IMR-90 (cell line): ENCODE measurements at regions not wholly inside any gene's neighbourhood (a gene's known extent, or its start where the extent isn't known, plus 50 kb on each side); places are given as distances from the start of the nearest gene placed in this dataset.

ENCODE experiments used
- BHLHE40 ChIP-seq: fragments of 150-350 bp; IDR thresholded peaks from 2 replicates; pipeline ENCODE4 v1.6.1; 2016; ENCODE audit warnings: mild to moderate bottlenecking, low read depth, low read length
- MAZ ChIP-seq: IDR thresholded peaks from 2 replicates; pipeline ENCODE4 v1.6.1; 2012; ENCODE audit warnings: low read depth, mild to moderate bottlenecking, low read length, improper control_type of control experiment, moderate library complexity, borderline replicate concordance
- POLR2A ChIP-seq: IDR thresholded peaks from 2 replicates; pipeline ENCODE4 v1.6.1; 2012; ENCODE audit warnings: mild to moderate bottlenecking, low read depth, low read length
- RCOR1 ChIP-seq: IDR thresholded peaks from 2 replicates; pipeline ENCODE4 v1.6.1; 2012; ENCODE audit warnings: mild to moderate bottlenecking, low read length, improper control_type of control experiment; ENCODE audit not compliant: insufficient replicate concordance
- RFX5 ChIP-seq: IDR thresholded peaks from 2 replicates; pipeline ENCODE4 v1.8.0; 2012; ENCODE audit warnings: low read depth, mild to moderate bottlenecking, low read length, moderate library complexity
- TF ChIP-seq, protein P1 (sequence below): conservative IDR thresholded peaks from 2 replicates; pipeline ENCODE4 v1.5.1; 2012; ENCODE audit warnings: mild to moderate bottlenecking, low read depth, low read length, improper control_type of control experiment
- TF ChIP-seq, protein P2 (sequence below): fragments of 150-350 bp; IDR thresholded peaks from 2 replicates; pipeline ENCODE4 v1.6.1; 2017; ENCODE audit warnings: mild to moderate bottlenecking, antibody characterized with exemption, low read length, low read depth

DNA sequence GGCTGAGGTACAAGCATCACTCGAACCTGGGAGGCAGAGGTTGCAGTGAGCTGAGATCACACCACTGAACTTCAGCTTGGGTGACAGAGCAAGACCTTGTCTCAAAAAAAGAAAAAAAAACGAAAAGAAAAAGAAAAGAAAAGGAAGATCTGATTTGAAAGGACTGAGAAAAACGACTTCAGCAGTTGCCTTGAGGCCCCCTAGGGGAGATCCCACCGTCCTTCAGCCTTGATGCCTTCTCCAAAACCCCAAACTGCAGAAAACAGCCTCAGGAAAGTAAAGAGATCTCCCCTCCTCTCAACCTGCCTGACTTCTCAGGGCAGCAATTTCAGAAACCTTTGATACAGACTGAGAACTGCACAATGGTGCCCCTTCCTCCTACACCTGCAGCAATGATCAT is 50.9 kb upstream of the BCAR3 start:
- TF ChIP-seq RCOR1 (no peak), POLR2A (no peak), RFX5 (no peak), MAZ (no peak), BHLHE40 (no peak)
- TF ChIP-seq, protein P1, sequence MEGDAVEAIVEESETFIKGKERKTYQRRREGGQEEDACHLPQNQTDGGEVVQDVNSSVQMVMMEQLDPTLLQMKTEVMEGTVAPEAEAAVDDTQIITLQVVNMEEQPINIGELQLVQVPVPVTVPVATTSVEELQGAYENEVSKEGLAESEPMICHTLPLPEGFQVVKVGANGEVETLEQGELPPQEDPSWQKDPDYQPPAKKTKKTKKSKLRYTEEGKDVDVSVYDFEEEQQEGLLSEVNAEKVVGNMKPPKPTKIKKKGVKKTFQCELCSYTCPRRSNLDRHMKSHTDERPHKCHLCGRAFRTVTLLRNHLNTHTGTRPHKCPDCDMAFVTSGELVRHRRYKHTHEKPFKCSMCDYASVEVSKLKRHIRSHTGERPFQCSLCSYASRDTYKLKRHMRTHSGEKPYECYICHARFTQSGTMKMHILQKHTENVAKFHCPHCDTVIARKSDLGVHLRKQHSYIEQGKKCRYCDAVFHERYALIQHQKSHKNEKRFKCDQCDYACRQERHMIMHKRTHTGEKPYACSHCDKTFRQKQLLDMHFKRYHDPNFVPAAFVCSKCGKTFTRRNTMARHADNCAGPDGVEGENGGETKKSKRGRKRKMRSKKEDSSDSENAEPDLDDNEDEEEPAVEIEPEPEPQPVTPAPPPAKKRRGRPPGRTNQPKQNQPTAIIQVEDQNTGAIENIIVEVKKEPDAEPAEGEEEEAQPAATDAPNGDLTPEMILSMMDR: no peak; the same call in 1 of the 2 replicates
- TF ChIP-seq, protein P2, sequence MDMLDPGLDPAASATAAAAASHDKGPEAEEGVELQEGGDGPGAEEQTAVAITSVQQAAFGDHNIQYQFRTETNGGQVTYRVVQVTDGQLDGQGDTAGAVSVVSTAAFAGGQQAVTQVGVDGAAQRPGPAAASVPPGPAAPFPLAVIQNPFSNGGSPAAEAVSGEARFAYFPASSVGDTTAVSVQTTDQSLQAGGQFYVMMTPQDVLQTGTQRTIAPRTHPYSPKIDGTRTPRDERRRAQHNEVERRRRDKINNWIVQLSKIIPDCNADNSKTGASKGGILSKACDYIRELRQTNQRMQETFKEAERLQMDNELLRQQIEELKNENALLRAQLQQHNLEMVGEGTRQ: no peak
